WTC11 (cell line): ENCODE measurements at regions not wholly inside any gene's neighbourhood (a gene's known extent, or its start where the extent isn't known, plus 50 kb on each side); places are given as distances from the start of the nearest gene placed in this dataset.

ENCODE experiments used
- ATAC-seq: fragments of 200-7000 bp; cut with Tn5 transposase; 2 replicates; pipeline ENCODE4 v1.10.0; 2021; ENCODE audit warnings: mild to moderate bottlenecking, moderate library complexity
- CTCF ChIA-PET: fragments of 300-600 bp; sonication (Branson Sonifier 250); formaldehyde crosslinking; loops from one replicate; lab custom pipeline; 2021; ENCODE audit warnings: antibody characterized with exemption; lab: Charles Lee
- POLR2A ChIA-PET: fragments of 350-600 bp; sonication (Branson Sonifier 250); formaldehyde crosslinking; loops from one replicate; lab custom pipeline; 2021; ENCODE audit warnings: antibody characterized with exemption; lab: Charles Lee
- DNase-seq: peaks from one replicate; pipeline ENCODE4 v3.0.0; 2021; ENCODE audit warnings: low spot score
- H3K27ac Mint-ChIP-seq: 2 replicates; pipeline ENCODE4 v1.8.0; 2021; ENCODE audit warnings: mixed read lengths
- H3K27me3 Mint-ChIP-seq: 2 replicates; pipeline ENCODE4 v1.8.0; 2021; ENCODE audit warnings: low read depth, mild to moderate bottlenecking, moderate library complexity, mixed read lengths
- H3K36me3 Mint-ChIP-seq: 2 replicates; pipeline ENCODE4 v1.8.0; 2021; ENCODE audit warnings: mixed read lengths
- H3K4me1 Mint-ChIP-seq: 2 replicates; pipeline ENCODE4 v1.8.0; 2022; ENCODE audit warnings: mixed read lengths
- H3K4me3 Mint-ChIP-seq: 2 replicates; pipeline ENCODE4 v1.8.0; 2021; ENCODE audit warnings: mild to moderate bottlenecking, moderate library complexity, mixed read lengths
- H3K9me3 Mint-ChIP-seq: 2 replicates; pipeline ENCODE4 v1.8.0; 2021; ENCODE audit warnings: mixed read lengths
- ARID4B ChIP-seq: sonication (generic); formaldehyde crosslinking; IDR thresholded peaks from 2 replicates; pipeline ENCODE4 v1.8.0; 2023; ENCODE audit warnings: missing genetic modification reagents, mild to moderate bottlenecking, borderline replicate concordance
- CREB1 ChIP-seq: sonication (generic); formaldehyde crosslinking; IDR thresholded peaks from 2 replicates; pipeline ENCODE4 v1.8.0; 2023; ENCODE audit warnings: mild to moderate bottlenecking, missing genetic modification reagents
- CTCF ChIP-seq: fragments of 200-600 bp; IDR thresholded peaks from 2 replicates; pipeline ENCODE4 v1.8.0; 2022; ENCODE audit warnings: antibody characterized with exemption
- ESRRA ChIP-seq: sonication (generic); formaldehyde crosslinking; IDR thresholded peaks from 2 replicates; pipeline ENCODE4 v1.8.1; 2022; ENCODE audit warnings: mild to moderate bottlenecking, missing genetic modification reagents, borderline replicate concordance
- GABPB1 ChIP-seq: sonication (generic); formaldehyde crosslinking; IDR thresholded peaks from 2 replicates; pipeline ENCODE4 v1.8.1; 2023; ENCODE audit warnings: mild to moderate bottlenecking, missing genetic modification reagents
- IRF2 ChIP-seq: sonication (generic); formaldehyde crosslinking; IDR thresholded peaks from 2 replicates; pipeline ENCODE4 v1.8.0; 2022; ENCODE audit warnings: low read depth, missing genetic modification reagents, borderline replicate concordance
- JAZF1 ChIP-seq: fragments of 250-450 bp; sonication (Bioruptor Pico); IDR thresholded peaks from 2 replicates; pipeline ENCODE4 v1.9.0; 2021; ENCODE audit warnings: moderate library complexity, mild to moderate bottlenecking, inconsistent platforms
- JUN ChIP-seq: sonication (generic); formaldehyde crosslinking; IDR thresholded peaks from 2 replicates; pipeline ENCODE4 v1.8.0; 2023; ENCODE audit warnings: mild to moderate bottlenecking, missing genetic modification reagents
- MLX ChIP-seq: sonication (generic); formaldehyde crosslinking; IDR thresholded peaks from 2 replicates; pipeline ENCODE4 v1.8.1; 2023; ENCODE audit warnings: mild to moderate bottlenecking, missing genetic modification reagents, moderate library complexity
- PRRX2 ChIP-seq: fragments of 250-450 bp; sonication (Bioruptor Pico); IDR thresholded peaks from 2 replicates; pipeline ENCODE4 v1.8.0; 2021; ENCODE audit warnings: mild to moderate bottlenecking
- SMAD3 ChIP-seq: sonication (generic); formaldehyde crosslinking; IDR thresholded peaks from 2 replicates; pipeline ENCODE4 v1.8.0; 2022; ENCODE audit warnings: missing genetic modification reagents, mild to moderate bottlenecking, borderline replicate concordance
- TCF7 ChIP-seq: sonication (generic); formaldehyde crosslinking; IDR thresholded peaks from 2 replicates; pipeline ENCODE4 v1.8.0; 2022; ENCODE audit warnings: mild to moderate bottlenecking, low read depth, missing genetic modification reagents, moderate library complexity
- USF2 ChIP-seq: sonication (generic); formaldehyde crosslinking; IDR thresholded peaks from 2 replicates; pipeline ENCODE4 v1.8.1; 2023; ENCODE audit warnings: mild to moderate bottlenecking, missing genetic modification reagents, moderate library complexity
- ZNF138 ChIP-seq: sonication (generic); formaldehyde crosslinking; conservative IDR thresholded peaks from 2 replicates; pipeline ENCODE4 v1.8.1; 2022; ENCODE audit warnings: mild to moderate bottlenecking, moderate library complexity, missing genetic modification reagents
- ZNF423 ChIP-seq: fragments of 250-450 bp; sonication (Bioruptor Pico); IDR thresholded peaks from 2 replicates; pipeline ENCODE4 v2.1.2; 2022; ENCODE audit warnings: mild to moderate bottlenecking, moderate library complexity
- ZNF532 ChIP-seq: fragments of 250-450 bp; sonication (Bioruptor Pico); IDR thresholded peaks from 2 replicates; pipeline ENCODE4 v1.9.0; 2021; ENCODE audit warnings: mild to moderate bottlenecking, borderline replicate concordance

GRCh38 chr6:134830940-134831339, 119.0 kb downstream of the ALDH8A1 start (continued):
- no peak for TF ChIP-seq MLX (CRISPR knock-in tag)
- no peak for TF ChIP-seq GABPB1 (CRISPR knock-in tag)
- TF ChIP-seq, all 79 proteins: peak for 0

- Mint-ChIP-seq H3K4me1 (peaks cover 5% of the 10 kb centered on the region), H3K27ac (no peak overlapping the region), H3K4me3 (no peak overlapping the region), H3K27me3 (no peaks in the 10 kb centered on the region), H3K9me3 (peaks cover 16% of the 10 kb centered on the region), H3K36me3 (peaks cover 2% of the 10 kb centered on the region)
- no peak for DNase-seq
- ChIA-PET POLR2A (no interaction called here), CTCF (no interaction called here)
- no peak for ATAC-seq
- TF ChIP-seq SMAD3 (CRISPR knock-in tag) (no peak), MLX (CRISPR knock-in tag) (no peak), ESRRA (CRISPR knock-in tag) (no peak)
- TF ChIP-seq, all 79 proteins: peak for 0
Observed at GRCh38 chr6:134830194-134830593, 119.7 kb downstream of the ALDH8A1 start.

- Mint-ChIP-seq H3K27ac (no peak overlapping the region), H3K4me1 (no peaks in the 10 kb centered on the region), H3K4me3 (no peak overlapping the region), H3K36me3 (peaks cover 8% of the 10 kb centered on the region), H3K27me3 (no peaks in the 10 kb centered on the region), H3K9me3 (peaks cover 23% of the 10 kb centered on the region)
- CTCF ChIA-PET = no interaction called here
- DNase-seq = no peak
- ATAC-seq = no peak
- POLR2A ChIA-PET = no interaction called here
- no peak for TF ChIP-seq ZNF532
- no peak for TF ChIP-seq USF2
- no peak for TF ChIP-seq TCF7 (CRISPR knock-in tag)
- TF ChIP-seq IRF2 = no peak
- TF ChIP-seq CTCF = no peak
- TF ChIP-seq ARID4B = no peak
- TF ChIP-seq PRRX2 = no peak
- no peak for TF ChIP-seq JAZF1 (CRISPR knock-in tag)
- TF ChIP-seq ZNF138 (CRISPR knock-in tag) = no peak
- no peak for TF ChIP-seq ZNF423 (CRISPR knock-in tag)
- no peak for TF ChIP-seq JUN (CRISPR knock-in tag)
- no peak for TF ChIP-seq CREB1
Observed at GRCh38 chr6:134828641-134829040, 121.3 kb downstream of the ALDH8A1 start.
